Heart right ventricle (tissue), 16 donors: ENCODE measurements at regions not wholly inside any gene's neighbourhood (a gene's known extent, or its start where the extent isn't known, plus 50 kb on each side); places are given as distances from the start of the nearest gene placed in this dataset.

Experiments used
- ATAC-seq, 8 donors: fragments of 200-7000 bp; cut with Tn5 transposase; one replicate each; pipeline ENCODE4 v1.9.1; 2020; ENCODE audit warnings: mild to moderate bottlenecking in 8 of 8, moderate library complexity in 8 of 8, moderate number of reproducible peaks in 1 of 8
- DNase-seq, 2 donors: peaks; one replicate each; pipeline ENCODE4 v3.0.0-alpha.2; 2020
- H3K27ac ChIP-seq, 10 donors: fragments of 200-600 bp; sonication (generic) in 2 of 10; one replicate each; pipeline versions ENCODE4 v1.5.0 to v1.8.0; 2020 to 2022; ENCODE audit warnings: mild to moderate bottlenecking in 3 of 10
- H3K27me3 ChIP-seq, 7 donors: fragments of 200-600 bp; one replicate each; pipeline ENCODE4 v1.8.0; 2021 to 2022; ENCODE audit warnings: mild to moderate bottlenecking in 2 of 7
- H3K36me3 ChIP-seq, 9 donors: fragments of 200-600 bp; sonication (generic) in 1 of 9; one replicate each; pipeline versions ENCODE4 v1.5.0 to v1.8.0; 2020 to 2022; ENCODE audit warnings: mild to moderate bottlenecking in 2 of 9
- H3K4me1 ChIP-seq, 9 donors: fragments of 200-600 bp; sonication (generic) in 1 of 9; one replicate each; pipeline versions ENCODE4 v1.5.0 to v1.8.0; 2020 to 2022; ENCODE audit warnings: mild to moderate bottlenecking in 4 of 9
- H3K4me3 ChIP-seq, 10 donors: fragments of 200-600 bp; sonication (generic) in 2 of 10; one replicate each; pipeline versions ENCODE4 v1.5.0 to v1.8.0; 2020 to 2022; ENCODE audit warnings: mild to moderate bottlenecking in 7 of 10, moderate library complexity in 2 of 10
- H3K9me3 ChIP-seq, 11 donors: fragments of 200-600 bp in 10 of 11; sonication (generic) in 2 of 11; one replicate each; pipeline versions ENCODE4 v1.5.0 to v1.8.0; 2013 to 2022; ENCODE audit warnings: mild to moderate bottlenecking in 2 of 11, control low read depth in 1 of 11, moderate library complexity in 1 of 11
- WGBS, 2 donors: extraction: QIAGEN DNeasy Blood & Tissue Kit; methylation state at CpG; one replicate each; pipeline ENCODE4 v1.1.7; 2013; ENCODE audit warnings: inconsistent platforms in 1 of 2; 5-methylcytosine and 5-hydroxymethylcytosine counted together
- intact Hi-C, 10 donors: fragments of 100-400 bp; cut with DNase I; formaldehyde crosslinking; loops; one replicate each; pipeline versions ENCODE4 v1.11.1 to v1.14.2; 2022
- TF ChIP-seq, protein P1 (sequence below), 9 donors: fragments of 200-600 bp; sonication (generic) in 2 of 9; IDR thresholded peaks; one replicate each; pipeline versions ENCODE4 v1.5.0 to v1.8.0; 2021 to 2022; ENCODE audit warnings: antibody characterized with exemption in 9 of 9, mild to moderate bottlenecking in 5 of 9, moderate library complexity in 1 of 9
- donor health status: Arrhythmogenic right ventricular cardiomyopathy.
- donor health status: ischemic (EF 13 %, LVEDD 7.1; RV severe dilation, severe dysfunction).
- donor health status: healthy with polysubstance abuse.
- donor health status: DM: no; HTN: yes; CAD: no.
- donor health status: DM: no; HTN: no; CAD: no.
- donor health status: ischemic (EF 25% LVEDD 6.9; RV normal size, moderate dysfunction).
- donor health status: ischemic (EF 25% LVEDD 5.7; RV mildly dilated, moderate dysfunction).
- donor health status: healthy.
- donor health status: DM: yes; HTN: yes; CAD: no.
- donor health status: Ischemic cardiomyopathy.
- donor health status: ischemic (EF 35%, LVEDD 5.7; RV mildly dilated, moderate dysfunction).
- donor health status: nonischemic (EF 11% LVEDD 7.7; RV severe dilation, severe dysfunction).
- donor health status: DM: yes; HTN: yes; CAD: no.
- donor health status: PGD.
- donor health status: ischemic (EF 29% LVEDD 5.4; RV normal size, mild dysfunction).
- donor health status: nonischemic (EF 23%, LVEDD 6.1; RV moderate dilation, normal function).

DNA sequence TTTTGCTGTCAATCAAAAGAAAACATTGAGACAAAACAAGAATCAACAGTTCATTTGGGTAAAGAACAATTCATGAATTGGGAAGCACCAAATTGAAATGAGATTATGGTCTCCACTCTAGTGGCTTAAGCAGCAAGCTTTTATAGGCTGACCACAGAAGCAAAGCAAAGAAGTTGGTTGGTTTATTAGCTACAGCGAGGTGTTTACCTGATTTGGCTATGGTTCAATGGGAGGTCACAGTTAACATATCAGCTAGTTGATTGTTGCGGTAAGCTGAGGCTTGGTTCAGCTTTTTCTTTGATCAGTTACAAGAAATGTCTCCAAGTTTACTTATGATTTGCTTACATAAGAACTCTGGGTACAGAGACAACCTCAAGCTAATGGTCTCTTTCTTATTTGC, 640.5 kb upstream of the GOLIM4 start:
- WGBS, 2 donors: 80 to 89% methylated on average over 2 of the region's 2 CpGs

DNA sequence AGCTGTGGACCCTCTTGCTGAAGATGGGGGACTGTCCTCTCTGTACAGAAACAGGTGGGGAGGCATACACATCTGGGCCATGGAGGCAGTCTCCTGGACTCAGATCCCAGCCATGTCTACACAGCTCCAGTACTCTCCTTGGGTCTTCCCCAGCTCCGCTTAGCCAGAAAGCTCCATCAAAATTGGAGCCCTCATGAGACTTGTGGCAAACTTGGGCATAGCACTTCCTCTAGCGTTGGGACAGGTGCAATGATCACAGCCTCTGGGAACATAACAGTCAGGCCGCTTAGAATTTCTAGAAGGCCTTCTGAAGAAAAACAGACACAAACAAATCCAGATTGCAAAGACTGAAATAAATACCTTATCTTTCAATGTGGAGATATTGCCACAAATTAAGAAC, 634.3 kb upstream of the GOLIM4 start:
- TF ChIP-seq, protein P1, sequence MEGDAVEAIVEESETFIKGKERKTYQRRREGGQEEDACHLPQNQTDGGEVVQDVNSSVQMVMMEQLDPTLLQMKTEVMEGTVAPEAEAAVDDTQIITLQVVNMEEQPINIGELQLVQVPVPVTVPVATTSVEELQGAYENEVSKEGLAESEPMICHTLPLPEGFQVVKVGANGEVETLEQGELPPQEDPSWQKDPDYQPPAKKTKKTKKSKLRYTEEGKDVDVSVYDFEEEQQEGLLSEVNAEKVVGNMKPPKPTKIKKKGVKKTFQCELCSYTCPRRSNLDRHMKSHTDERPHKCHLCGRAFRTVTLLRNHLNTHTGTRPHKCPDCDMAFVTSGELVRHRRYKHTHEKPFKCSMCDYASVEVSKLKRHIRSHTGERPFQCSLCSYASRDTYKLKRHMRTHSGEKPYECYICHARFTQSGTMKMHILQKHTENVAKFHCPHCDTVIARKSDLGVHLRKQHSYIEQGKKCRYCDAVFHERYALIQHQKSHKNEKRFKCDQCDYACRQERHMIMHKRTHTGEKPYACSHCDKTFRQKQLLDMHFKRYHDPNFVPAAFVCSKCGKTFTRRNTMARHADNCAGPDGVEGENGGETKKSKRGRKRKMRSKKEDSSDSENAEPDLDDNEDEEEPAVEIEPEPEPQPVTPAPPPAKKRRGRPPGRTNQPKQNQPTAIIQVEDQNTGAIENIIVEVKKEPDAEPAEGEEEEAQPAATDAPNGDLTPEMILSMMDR (IDR thresholded peaks at IDR 0.05): no peak
- H3K4me1 ChIP-seq: no peaks in the 10 kb centered on the region
- no peak overlapping the region for H3K4me3 ChIP-seq
- ATAC-seq (no peak), DNase-seq (no peak)
- H3K27me3 ChIP-seq: no peaks in the 10 kb centered on the region
- H3K27ac ChIP-seq: no peak overlapping the region
- intact Hi-C loops: no loop called here
- peaks cover 0 to 30% (median 13%) of the 10 kb centered on the region in 11 donors for H3K9me3 ChIP-seq
- WGBS, 2 donors: 66 to 79% methylated on average over 3 of the region's 3 CpGs
- H3K36me3 ChIP-seq: no peaks in the 10 kb centered on the region

More for the DNA sequence above, 640.5 kb upstream of the GOLIM4 start:
- intact Hi-C loops: no loop called here
- H3K27ac ChIP-seq: no peak overlapping the region
- peaks cover 0 to 31% (median 13%) of the 10 kb centered on the region in 11 donors for H3K9me3 ChIP-seq
- H3K4me3 ChIP-seq: no peak overlapping the region
- no peak for ATAC-seq
- no peaks in the 10 kb centered on the region for H3K27me3 ChIP-seq
- DNase-seq: no peak
- no peaks in the 10 kb centered on the region for H3K4me1 ChIP-seq
- H3K36me3 ChIP-seq: no peaks in the 10 kb centered on the region
- TF ChIP-seq, protein P1 (IDR thresholded peaks at IDR 0.05): no peak

DNA sequence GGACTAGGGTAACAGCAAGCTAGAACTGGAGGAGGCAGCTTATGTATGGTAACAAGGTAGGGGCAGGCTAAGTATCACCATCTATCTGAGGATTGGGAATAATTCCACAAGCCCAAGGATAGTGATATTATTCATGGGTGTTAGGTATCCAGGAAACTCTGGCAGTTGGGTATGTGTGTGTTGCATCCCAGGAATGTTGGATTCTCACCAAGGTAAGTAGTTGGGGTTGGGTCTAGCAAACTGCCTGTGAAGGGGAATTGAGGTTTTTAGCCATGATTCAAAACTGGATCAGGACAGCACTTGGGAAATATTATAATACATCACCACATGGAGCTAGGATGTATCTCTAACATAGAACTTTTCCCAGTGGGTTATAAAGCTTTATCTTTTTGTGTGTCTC, 626.4 kb upstream of the GOLIM4 start:
- intact Hi-C loops: no loop called here
- no peak for DNase-seq

DNA sequence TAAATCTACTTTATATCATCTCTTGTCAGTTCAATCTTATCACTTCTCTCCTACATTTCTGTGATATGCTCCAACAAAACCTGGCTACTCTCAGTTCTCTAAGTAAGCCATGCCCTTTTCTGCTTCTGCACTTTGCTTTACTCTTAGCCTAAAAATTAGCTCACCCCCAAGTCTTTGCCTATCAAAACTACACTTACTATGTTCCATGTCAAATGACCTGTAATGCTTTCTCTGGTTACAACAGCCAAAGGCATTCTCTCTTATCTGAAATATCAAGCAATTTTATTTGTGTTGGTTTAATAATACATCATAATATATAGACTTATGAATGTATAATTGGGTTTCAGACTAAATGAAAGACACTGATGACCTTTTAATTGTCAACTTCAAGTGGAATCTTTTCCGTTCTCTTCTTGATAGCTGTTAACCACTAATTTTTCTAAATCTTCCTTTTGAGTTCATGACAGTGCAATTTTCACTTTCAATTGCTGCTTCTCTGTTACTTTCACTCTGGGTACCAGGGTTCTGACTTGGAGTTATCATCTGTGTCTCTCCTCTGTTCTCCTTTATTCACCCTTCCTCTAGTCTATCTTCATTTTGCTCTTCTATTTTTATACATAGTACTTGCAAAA, 619.0 kb upstream of the GOLIM4 start:
- H3K27ac ChIP-seq: no peak overlapping the region
- no peaks in the 10 kb centered on the region for H3K4me1 ChIP-seq
- TF ChIP-seq, protein P1 (IDR thresholded peaks at IDR 0.05): no peak
- DNase-seq (no peak), ATAC-seq (no peak)
- intact Hi-C loops: no loop called here
- H3K4me3 ChIP-seq: no peak overlapping the region
- H3K27me3 ChIP-seq: no peaks in the 10 kb centered on the region
- no peaks in the 10 kb centered on the region for H3K9me3 ChIP-seq
- H3K36me3 ChIP-seq: no peaks in the 10 kb centered on the region
- WGBS, 2 donors: 69 to 75% methylated on average over 1 of the region's 1 CpG

More for the DNA sequence above, 626.4 kb upstream of the GOLIM4 start:
- TF ChIP-seq, protein P1 (IDR thresholded peaks at IDR 0.05): no peak
- no peak overlapping the region for H3K4me3 ChIP-seq
- ATAC-seq: no peak
- no peaks in the 10 kb centered on the region for H3K4me1 ChIP-seq
- H3K27ac ChIP-seq: no peak overlapping the region
- peaks cover 0 to 4% (median 0%) of the 10 kb centered on the region in 11 donors for H3K9me3 ChIP-seq
- H3K27me3 ChIP-seq: no peaks in the 10 kb centered on the region
- no peaks in the 10 kb centered on the region for H3K36me3 ChIP-seq
